Activated CD4-positive, alpha-beta T cell treated with anti-CD3 and anti-CD28 coated beads, Interleukin-2, Interleukin-4, amounts not matched to agents 100 ng/mL and 50 ng/mL, durations not matched to agents 16 hours and 8 hours (primary cell): ENCODE measurements at regions not wholly inside any gene's neighbourhood (a gene's known extent, or its start where the extent isn't known, plus 50 kb on each side); places are given as distances from the start of the nearest gene placed in this dataset.

Experiments
- DNase-seq: peaks from one replicate; pipeline ENCODE4 v3.0.0-alpha.2; 2020; ENCODE audit warnings: low spot score

DNA sequence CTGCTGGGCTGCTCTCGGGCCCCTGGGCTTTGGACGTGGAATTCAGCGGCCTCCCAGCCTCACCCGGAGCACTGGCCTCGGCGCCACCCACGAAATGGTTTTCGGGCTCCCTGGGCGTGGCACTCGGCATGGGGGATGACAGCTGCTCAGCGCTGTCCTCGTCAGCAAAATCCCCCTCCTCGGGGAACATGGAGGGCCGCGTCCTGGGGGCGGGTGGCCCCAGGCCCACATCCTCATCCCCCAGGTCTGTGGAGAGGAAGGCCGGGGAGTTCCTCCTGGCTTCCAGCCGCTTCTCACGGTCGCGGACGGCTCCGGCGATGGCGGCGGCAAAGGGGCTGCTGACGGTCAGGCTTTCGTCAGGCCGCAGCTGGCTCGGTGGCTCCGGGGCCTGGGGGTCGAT lies 88.4 kb downstream of the CTTN start:
- DNase-seq, result no peak

DNA sequence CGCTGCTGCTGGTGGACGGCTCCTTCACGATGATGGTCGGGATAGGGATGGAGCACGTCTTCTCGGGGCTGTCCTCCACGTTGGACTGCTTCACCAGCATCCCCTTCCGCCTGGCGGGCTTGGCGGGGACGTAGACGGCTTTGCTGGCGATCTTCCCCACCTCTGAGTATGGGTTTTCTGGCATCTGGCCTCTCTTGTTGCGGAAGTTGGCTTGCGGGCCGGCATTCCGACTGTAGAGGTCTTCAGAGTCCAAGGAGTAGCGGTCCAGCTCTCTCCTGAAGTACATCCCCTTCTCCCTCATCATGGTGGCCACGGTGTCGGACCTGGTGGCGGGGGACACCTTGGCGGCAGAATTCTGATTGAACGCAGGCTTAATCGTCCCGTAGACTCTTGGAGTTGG lies 88.8 kb downstream of the CTTN start:
- no peak for DNase-seq

DNA sequence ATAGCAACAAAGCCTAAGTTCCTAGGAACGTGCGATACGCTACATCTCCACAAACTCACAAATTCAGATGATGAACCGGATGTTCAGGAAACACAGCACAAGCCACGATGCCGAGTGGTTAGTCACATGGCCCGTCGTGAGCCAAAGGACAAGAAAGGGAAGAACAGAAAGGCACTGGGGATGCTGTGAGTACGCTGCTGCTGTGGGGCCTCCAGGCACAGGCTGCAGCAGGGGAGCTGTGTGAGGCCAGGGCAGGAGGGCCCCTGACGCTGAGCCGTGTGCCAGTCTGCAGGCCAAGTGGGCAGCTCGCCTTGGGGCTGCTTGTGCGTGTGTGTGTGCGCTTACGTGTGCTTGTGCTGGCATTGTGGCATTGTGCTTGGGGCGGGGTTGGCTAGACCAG lies 89.4 kb downstream of the CTTN start:
- no peak for DNase-seq

DNA sequence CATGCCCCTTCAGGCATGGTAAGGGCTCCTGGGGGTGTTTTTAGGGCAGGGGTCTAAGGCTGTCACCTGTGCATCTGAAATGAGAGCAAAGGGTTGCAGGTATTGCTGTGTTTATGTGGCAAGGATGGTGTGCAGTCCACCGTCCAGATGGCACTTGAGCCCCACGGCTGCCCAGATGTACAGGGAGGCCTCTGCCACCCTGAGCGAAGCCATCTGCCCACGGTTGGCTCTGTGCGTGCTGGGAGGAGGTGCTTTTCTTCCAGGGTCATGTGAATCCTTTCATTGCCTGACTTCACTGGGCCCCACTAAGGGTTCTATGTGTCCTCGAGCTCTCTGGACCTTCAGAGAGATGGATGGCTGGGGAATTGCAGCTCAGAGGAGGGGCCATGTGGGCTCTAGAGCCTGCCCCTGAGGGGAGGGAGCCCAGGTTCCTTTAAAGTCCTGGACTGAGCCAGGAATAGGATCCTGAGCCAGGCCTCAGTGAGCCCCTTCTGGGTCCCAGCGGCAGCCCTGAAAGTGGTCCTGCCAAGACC lies 89.9 kb downstream of the CTTN start:
- DNase-seq, result no peak

DNA sequence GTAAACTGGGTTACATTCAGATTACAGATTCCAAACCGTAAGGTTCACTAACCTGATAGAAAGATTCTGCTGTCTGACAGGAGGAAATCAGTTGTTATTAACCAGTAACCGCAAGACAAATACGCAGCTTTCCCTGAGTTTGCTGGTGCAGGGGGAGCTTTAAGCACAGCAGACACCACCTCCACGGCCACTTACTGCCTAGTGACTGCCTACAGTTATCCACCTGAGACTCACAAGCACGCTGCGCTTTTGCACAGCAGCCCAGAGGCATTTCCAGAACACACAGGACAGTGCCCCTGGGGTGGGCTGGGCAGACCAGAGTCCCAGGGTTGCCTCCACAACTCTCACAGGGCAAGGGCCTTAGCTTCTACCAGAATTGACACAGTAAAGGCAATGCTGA lies 90.9 kb downstream of the CTTN start:
- no peak for DNase-seq

DNA sequence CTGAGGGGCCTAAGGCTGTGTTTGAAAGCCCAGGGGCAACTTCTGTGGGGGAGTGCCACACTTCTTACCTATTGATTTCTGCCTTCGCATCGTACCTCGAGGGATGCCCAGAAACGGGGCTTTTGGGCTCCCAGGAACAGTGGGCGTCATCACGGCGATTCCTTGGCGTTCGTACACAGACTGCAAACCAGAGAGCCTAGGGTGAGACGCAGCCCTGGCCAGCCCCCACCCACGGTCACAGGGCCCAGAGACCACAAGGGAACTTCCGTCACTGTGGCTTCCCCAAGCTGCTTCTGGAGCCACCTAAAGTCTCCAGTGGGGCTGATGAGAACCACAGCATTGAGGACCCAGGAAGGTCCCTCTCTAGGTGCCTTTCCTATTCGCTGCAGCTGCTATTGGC lies 91.9 kb downstream of the CTTN start:
- DNase-seq, result no peak

- no peak for DNase-seq
Observed at GRCh38 chr11:70490723-70491558, 92.6 kb downstream of the CTTN start.

GRCh38 chr11:70491696-70492472 lies 93.6 kb downstream of the CTTN start:
- no peak for DNase-seq

DNA sequence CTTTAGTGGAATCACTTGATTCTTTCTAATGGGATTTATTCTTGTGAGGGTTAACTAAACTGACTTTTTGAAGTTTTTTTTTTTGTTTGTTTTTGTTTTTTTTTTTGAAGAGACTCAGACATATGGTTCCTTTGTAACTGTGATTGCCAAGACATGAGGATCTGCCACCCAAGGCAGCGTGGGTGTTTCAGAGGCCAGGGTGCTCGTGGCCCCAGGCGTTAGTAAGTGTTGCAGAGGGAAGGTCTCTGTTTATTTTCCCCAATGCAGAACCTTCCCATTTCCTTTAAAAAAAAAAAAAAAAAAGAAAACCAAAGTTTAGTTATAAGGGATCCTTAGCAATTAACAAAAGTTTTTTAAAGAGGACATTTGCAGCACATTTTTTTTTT lies 94.8 kb downstream of the CTTN start:
- no peak for DNase-seq

DNA sequence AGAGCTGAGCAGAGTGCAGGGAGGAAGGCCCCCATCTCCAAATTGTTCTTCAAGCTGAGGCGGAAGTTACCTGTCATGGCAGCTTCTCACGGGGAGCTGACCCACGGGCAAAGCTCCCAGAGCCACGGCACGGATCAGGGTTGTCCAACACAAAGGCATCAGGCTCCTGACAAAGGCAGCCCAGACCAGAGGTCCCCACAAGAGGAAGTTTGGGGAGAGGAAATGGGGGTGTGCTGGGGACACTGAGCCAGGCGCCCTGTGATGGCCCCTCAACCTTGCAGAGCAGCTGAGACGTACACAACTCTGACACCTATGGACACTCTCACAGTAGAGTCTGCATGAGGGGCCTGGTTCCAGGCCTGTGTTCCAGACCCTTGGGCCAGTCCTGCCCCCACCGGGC lies 95.6 kb downstream of the CTTN start:
- DNase-seq, result no peak

DNA sequence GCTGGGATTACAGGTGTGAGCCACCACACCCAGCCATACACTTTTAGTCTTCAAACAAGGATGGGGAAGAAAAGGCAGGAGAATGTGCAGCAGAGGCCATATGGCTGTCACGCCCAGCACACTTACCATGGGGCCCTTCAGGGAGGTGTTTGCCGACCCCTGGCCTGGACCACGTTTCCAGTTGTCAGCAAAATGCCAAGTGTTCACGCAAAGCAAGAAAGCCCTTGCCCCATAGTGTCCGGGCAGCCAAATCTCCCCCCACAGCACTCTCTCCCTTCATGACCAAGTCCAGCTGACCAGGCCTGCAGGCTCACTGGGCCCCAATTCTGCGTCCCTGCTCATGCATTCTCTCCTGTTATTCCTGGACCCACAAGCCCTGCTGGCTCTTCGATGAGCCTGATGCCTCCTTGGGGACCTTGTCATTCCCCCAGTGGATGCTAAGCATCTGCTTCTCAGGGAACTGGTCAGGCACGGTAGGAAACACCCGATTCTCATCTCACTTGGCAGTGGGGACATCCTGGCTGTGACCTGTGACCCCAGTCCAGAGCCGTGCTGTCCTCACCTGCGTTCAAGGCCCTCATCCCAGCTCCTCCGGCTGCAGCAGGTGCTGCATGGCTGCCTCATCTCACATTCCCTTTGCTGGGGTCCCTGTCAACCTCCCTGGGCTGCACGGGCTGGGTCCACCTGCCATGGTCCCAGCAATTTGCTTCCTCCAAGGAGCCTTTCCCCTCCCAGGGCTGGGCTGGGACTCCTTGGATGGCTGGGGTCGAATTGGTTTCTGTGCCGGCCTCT lies 96.4 kb downstream of the CTTN start:
- no peak for DNase-seq

DNA sequence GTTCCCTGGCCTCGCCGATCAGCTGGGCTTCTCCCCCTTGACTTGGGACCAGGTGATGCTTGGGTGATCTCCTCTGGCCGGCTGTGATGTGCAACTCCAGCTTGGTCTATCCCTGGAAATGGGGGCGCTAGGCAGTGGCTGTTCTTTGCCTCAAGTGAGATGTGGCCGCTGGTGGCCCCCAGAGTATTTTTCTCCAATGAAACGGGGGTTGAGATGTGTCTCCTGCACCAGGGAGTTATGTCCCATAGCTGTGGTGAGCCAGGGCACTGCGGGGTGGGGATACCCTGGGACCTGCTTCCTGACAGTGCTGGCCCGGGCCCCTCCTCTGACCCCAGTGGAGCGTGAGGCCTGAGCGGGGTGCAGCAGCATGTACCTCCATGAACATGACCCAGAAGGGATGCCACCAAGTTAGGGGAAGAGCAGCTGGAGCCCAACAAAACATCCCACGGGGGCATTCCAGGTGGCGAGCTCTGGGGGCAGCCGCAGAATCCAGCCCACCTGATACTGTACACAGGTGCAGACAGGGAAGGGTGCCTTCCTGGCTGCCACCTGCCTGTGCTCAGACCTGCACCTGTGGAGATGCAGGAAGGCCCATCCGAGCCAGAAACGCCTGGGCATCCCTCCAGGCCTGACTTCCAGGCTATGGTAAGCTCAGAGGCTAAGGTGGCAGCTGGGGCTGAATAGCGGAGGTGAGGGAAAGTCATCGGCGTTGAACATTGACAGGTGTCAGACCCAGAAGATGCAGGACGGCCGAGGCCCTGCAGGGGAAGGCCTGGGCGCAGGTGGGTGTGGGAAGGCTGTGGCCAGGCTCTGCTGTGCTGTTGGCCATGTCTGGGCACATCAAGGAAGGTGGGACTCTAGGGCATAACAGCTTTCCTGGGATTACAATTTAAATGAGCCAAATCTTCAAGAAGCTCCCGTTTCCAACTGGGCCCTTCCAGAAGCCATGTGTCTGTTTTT lies 97.3 kb downstream of the CTTN start:
- DNase-seq, result no peak

GRCh38 chr11:70496591-70497535 lies 98.5 kb downstream of the CTTN start:
- DNase-seq, result no peak

DNA sequence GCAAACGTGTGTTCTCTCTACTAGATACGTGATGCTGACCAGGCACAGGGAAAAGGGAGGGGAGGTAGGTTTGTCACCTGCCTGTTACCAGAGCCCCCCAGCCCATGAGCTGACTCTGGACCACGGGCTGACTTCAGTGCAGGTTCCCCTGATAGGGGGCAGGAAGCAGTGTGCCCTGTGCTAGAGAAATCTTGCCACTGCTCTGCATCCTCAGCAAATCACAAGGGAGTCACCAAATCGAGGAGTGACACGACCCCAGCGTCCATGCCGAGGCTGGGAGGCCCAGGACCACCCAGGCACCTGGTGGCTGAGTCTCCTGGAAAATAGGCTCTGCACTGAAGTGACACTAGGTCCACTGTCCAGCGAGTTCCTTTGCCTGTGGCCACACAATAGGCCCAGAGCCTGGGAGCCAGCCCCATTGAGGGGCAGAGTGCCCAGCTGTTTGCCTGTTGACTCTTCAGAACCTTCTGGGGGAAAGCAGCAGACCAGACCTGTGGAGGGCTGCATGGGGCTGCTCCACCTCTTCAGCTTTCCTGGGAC lies 99.3 kb downstream of the CTTN start:
- DNase-seq, result no peak

DNA sequence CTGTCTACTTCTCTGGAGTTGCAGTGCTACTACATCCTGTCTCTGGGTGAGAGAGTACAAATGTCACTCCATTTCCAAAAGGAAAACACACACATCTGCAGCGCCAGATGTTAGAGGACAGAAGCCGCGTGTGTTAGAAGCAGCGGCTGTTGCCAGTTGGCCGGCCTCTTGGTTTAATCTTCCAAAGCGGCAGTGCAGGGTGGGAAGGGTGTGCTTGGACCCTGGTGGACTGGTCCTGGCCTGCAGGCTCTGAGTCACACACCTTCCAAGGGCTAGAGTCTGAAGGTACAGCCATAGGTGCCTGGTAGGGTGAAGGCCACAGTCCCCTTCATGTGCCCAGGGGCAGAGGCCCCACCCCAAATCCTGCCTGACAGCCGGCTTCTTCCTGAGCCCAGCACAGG lies 99.8 kb downstream of the CTTN start:
- no peak for DNase-seq

DNA sequence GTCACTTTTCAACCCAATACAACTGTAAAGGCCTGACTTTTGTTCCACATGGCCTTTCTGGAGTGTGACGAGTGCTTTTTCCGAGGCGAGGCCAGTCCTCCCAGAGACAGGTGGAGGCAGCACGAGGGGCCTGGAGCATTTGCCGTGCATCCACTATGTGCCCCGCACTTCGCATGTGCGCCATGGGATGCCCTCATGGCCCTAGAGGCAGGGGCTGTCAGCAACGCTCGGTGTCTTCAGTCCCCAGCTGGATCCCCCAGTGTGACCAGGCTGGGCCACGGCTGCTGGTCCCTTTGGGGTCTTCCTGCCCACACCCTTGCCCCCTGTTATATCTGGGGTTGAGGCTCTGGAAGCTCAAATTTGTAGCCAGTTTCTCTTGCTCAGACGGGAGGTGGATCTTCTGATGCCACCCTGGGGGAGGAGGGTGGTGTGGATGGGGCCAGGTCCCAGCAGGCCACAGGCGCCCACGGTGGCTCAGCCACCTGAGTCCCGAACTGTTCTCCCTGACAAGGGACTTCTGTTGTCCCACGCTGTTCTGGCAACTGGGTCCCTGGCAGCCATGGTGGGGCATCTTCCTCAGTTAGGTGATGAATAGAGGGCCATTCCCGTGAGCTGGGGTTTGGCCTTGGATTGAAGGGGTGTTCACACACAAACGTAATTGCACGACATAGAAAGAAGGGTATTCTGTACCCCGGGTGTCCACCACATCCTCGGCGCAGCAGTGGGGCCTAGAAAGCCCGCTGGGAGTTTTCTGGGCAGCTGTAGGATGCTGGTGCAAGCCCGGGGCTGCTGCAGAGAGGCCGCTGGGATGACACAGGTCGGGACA lies 100.9 kb downstream of the CTTN start:
- DNase-seq, result no peak

DNA sequence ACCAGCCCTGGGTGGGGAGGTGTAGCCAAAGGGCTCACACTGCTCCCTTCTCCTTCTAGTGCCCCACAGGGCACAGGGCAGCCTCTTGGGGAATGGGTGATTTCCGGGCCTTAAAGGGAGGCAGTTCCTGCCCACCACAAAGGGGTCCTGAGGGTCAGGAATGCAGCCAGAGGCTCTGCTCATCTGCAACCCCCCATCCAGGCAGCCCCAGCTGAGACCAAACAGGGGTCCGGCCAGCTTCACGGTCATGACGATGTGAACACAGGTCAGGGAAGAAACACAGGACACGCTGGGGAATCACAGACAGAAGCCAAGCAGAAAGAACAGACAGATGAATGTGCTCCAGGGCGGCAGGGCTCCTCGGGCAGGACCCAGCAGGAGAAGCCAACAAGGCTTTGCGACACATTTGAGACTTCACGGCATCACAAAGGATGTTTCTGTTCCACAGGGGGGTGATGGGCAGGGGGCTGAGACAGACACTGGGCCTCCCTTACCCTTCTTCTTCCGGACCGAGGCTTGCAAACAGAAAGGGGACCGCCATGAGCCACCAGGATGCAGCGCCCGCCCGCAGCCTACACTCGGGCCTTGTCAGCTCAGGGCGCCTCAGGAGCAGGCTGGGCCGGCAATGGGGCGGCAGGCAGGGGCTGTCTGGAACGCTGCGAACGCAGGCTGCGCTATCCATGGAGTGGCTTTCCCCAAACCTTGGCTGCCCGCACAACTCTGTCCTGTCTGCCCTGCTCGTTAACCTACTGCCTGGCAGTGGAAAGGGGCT lies 101.9 kb downstream of the CTTN start:
- no peak for DNase-seq
